Right lobe of liver (tissue), 6 donors: ENCODE measurements at regions not wholly inside any gene's neighbourhood (a gene's known extent, or its start where the extent isn't known, plus 50 kb on each side); places are given as distances from the start of the nearest gene placed in this dataset.

Experiments used
- ATAC-seq, 4 donors: fragments of 200-7000 bp; cut with Tn5 transposase; one replicate each; pipeline ENCODE4 v1.9.1; 2020; ENCODE audit warnings: mild to moderate bottlenecking in 4 of 4, moderate library complexity in 4 of 4
- DNase-seq, 3 donors: peaks; one replicate each; pipeline ENCODE4 v3.0.0-alpha.2; 2020
- H3K27ac ChIP-seq, 3 donors: fragments of 200-600 bp; one replicate each; pipeline ENCODE4 v1.8.0; 2022
- H3K27me3 ChIP-seq, 2 donors: fragments of 200-600 bp; one replicate each; pipeline ENCODE4 v1.8.0; 2022
- H3K36me3 ChIP-seq, 4 donors: fragments of 200-600 bp; sonication (generic) in 1 of 4; one replicate each; pipeline versions ENCODE4 v1.5.1 to v1.8.0; 2017 to 2022; ENCODE audit warnings: control low read depth in 1 of 4
- H3K4me1 ChIP-seq, 4 donors: fragments of 200-600 bp; sonication (generic) in 1 of 4; one replicate each; pipeline versions ENCODE4 v1.5.1 to v1.8.0; 2017 to 2022; ENCODE audit warnings: control low read depth in 1 of 4
- H3K4me3 ChIP-seq, 3 donors: fragments of 200-600 bp; one replicate each; pipeline ENCODE4 v1.8.0; 2022
- H3K9me3 ChIP-seq, 4 donors: fragments of 200-600 bp; sonication (generic) in 1 of 4; one replicate each; pipeline versions ENCODE4 v1.5.1 to v1.8.0; 2017 to 2022; ENCODE audit warnings: control low read depth in 1 of 4
- POLR2A ChIP-seq: fragments of 450-650 bp; IDR thresholded peaks from one replicate; pipeline ENCODE4 v1.6.1; 2017; ENCODE audit warnings: antibody characterized with exemption, mild to moderate bottlenecking
- WGBS: methylation state at CpG from one replicate; pipeline ENCODE4 v1.1.6; 2018; ENCODE audit warnings: low coverage, low lambda C conversion rate; ENCODE audit not compliant: insufficient coverage; ENCODE audit errors: missing lambda C conversion rate; 5-methylcytosine and 5-hydroxymethylcytosine counted together
- intact Hi-C, 2 donors: fragments of 100-400 bp; cut with DNase I; formaldehyde crosslinking; loops; one replicate each; pipeline versions ENCODE4 v1.11.2 to v1.14.1; 2022
- TF ChIP-seq, protein P1 (sequence below), 4 donors: fragments of 200-600 bp in 3 of 4; fragments of 450-650 bp in 1 of 4; IDR thresholded peaks; one replicate each; pipeline versions ENCODE4 v1.5.1 to v1.8.0; 2016 to 2022; ENCODE audit warnings: antibody characterized with exemption in 4 of 4, mild to moderate bottlenecking in 2 of 4
- donor health status: DM: no; HTN: yes; CAD: no.
- donor health status: DM: no; HTN: no; CAD: no.
- donor health status: DM: no; HTN: no; CAD: no.
- donor health status: DM: no; HTN: yes; CAD: no.
- donor health status: DM: no; HTN: yes; CAD: no.

DNA sequence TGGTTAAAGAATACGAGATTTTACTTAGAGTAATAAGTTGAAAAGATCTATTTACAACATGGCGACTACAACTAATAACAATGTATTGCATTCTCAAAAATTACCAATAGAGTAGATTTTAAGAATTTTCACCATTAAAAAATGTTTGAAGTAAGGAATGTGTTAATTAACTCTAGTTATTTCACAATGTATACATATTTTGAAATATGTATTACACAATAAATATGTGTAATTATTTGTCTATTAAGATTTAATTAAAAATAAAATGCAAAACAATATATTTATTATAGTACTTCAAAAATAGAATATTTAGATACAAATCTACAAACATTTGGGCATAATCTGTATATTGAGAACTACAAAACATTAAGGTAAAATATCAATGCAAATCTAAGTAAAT is 1326.3 kb upstream of the CDH6 start:
- whole genome bisulfite sequencing, result 51% methylated on average over 2 of the region's 2 CpGs
- ATAC-seq, result no peak

DNA sequence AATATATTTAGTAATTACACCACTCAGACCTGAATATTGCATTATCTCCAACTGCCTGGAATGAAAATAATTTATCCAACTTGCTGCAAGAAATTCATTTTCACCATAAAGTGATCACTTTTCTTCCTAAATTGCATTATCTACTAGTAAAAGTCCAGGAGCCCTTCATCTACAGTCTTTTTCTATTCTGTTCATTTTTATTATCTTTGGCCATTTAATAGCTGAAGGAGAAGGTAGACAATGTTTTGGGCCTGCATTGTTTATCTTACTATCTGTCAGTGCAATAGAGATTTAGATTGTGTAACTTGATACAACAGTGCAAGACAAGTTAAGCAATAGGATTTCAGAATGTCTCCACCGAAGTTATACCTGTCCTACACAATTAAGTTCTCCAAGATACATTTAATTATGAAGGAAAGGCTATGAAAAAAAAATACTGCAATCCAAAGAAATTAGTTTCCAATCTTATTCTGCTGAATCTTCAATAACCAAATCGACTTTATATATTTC is 1339.7 kb upstream of the CDH6 start:
- Histone ChIP-seq H3K36me3 (no peaks in the 10 kb centered on the region), H3K27me3 (no peaks in the 10 kb centered on the region), H3K27ac (no peak overlapping the region), H3K4me3 (no peak overlapping the region), H3K9me3 (no peaks in the 10 kb centered on the region), H3K4me1 (no peaks in the 10 kb centered on the region)
- WGBS, result 32% methylated on average over 2 of the region's 2 CpGs
- ATAC-seq, result peak in 1 of 4 donors; percentile 77
- no peak for DNase-seq
- TF ChIP-seq, protein P1, sequence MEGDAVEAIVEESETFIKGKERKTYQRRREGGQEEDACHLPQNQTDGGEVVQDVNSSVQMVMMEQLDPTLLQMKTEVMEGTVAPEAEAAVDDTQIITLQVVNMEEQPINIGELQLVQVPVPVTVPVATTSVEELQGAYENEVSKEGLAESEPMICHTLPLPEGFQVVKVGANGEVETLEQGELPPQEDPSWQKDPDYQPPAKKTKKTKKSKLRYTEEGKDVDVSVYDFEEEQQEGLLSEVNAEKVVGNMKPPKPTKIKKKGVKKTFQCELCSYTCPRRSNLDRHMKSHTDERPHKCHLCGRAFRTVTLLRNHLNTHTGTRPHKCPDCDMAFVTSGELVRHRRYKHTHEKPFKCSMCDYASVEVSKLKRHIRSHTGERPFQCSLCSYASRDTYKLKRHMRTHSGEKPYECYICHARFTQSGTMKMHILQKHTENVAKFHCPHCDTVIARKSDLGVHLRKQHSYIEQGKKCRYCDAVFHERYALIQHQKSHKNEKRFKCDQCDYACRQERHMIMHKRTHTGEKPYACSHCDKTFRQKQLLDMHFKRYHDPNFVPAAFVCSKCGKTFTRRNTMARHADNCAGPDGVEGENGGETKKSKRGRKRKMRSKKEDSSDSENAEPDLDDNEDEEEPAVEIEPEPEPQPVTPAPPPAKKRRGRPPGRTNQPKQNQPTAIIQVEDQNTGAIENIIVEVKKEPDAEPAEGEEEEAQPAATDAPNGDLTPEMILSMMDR (IDR thresholded peaks at IDR 0.05), result no peak
- no peak for TF ChIP-seq POLR2A
- intact Hi-C loops, result no loop called here

More for the DNA sequence above, 1326.3 kb upstream of the CDH6 start:
- Histone ChIP-seq H3K36me3 (no peaks in the 10 kb centered on the region), H3K27me3 (no peaks in the 10 kb centered on the region), H3K4me1 (no peaks in the 10 kb centered on the region), H3K4me3 (no peak overlapping the region), H3K9me3 (no peaks in the 10 kb centered on the region), H3K27ac (no peak overlapping the region)
- intact Hi-C loops, result no loop called here
- TF ChIP-seq, protein P1 (IDR thresholded peaks at IDR 0.05), result no peak
- TF ChIP-seq POLR2A, result no peak
- DNase-seq, result no peak

DNA sequence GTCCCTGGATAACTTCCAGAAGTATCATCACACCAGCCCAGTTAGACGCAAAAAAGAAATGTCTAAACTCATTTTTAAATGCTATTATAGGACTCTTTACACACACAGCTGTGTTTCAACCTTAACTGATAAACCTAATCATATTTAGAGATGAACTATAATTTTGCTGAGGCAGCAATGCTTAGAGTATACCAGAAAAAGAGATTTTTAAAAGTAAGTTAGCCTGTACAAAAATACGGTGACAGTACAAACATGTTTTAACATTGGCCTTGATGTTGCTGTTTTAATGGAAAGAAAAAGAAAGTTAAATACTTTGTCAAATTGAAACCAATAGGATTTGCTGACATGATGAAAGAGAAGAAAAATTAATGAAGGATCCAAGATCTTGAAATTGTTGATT is 1341.2 kb upstream of the CDH6 start:
- H3K27ac ChIP-seq, result no peak overlapping the region
- no peaks in the 10 kb centered on the region for H3K9me3 ChIP-seq
- TF ChIP-seq, protein P1 (IDR thresholded peaks at IDR 0.05), result no peak
- intact Hi-C loops, result no loop called here
- ATAC-seq (no peak), DNase-seq (no peak)
- no peaks in the 10 kb centered on the region for H3K36me3 ChIP-seq
- no peaks in the 10 kb centered on the region for H3K27me3 ChIP-seq
- 65% methylated on average over 2 of the region's 2 CpGs for WGBS
- no peaks in the 10 kb centered on the region for H3K4me1 ChIP-seq
- no peak overlapping the region for H3K4me3 ChIP-seq

DNA sequence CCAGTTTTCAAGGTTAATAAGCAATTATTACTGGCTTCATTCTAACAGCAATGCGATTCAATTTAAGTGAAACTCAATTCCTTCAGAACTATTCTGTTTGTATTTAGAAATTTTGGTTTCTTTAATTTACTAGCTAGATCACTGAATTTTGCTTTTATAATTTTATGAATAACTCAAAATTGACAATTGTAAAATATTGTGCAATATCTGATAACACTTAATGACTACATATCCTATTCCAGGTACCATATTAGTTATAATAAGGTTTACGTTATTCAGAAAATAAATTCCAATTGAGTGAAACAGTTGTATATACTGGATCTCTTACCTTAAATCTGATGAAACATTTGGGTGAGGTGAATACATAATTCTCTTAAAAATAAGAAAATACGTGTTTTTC is 1348.3 kb upstream of the CDH6 start:
- Histone ChIP-seq H3K4me1 (no peaks in the 10 kb centered on the region), H3K9me3 (no peaks in the 10 kb centered on the region), H3K36me3 (no peaks in the 10 kb centered on the region), H3K4me3 (no peak overlapping the region), H3K27ac (no peak overlapping the region), H3K27me3 (no peaks in the 10 kb centered on the region)
- ATAC-seq, result no peak
- intact Hi-C loops, result no loop called here
- no peak for TF ChIP-seq POLR2A
- TF ChIP-seq, protein P1 (IDR thresholded peaks at IDR 0.05), result no peak
- 82% methylated on average over 3 of the region's 3 CpGs for WGBS
- DNase-seq, result no peak

DNA sequence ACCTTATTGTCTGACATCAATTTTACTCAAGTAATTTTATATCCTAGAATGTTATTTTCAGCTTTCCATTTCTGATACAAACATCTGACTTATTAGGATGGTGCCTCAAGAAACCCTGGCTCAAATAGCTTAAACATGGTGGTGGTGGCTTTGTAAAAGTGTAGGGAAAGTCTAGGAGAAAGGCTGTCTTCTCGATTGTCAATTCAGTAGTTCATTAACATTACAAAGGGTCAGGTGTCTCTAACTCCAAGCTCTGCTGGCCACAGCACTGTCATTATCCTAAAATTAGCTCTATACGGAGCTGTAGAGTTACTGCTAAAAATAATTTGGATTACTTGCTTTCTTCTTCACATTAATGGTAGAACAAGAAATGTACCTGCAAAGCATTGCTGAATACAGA is 1360.1 kb upstream of the CDH6 start:
- DNase-seq (no peak), ATAC-seq (no peak)
- intact Hi-C loops, result no loop called here
- no peaks in the 10 kb centered on the region for H3K4me1 ChIP-seq
- no peak overlapping the region for H3K27ac ChIP-seq
- WGBS, result 24% methylated on average over 2 of the region's 2 CpGs
- H3K36me3 ChIP-seq, result no peaks in the 10 kb centered on the region
- no peaks in the 10 kb centered on the region for H3K27me3 ChIP-seq
- H3K4me3 ChIP-seq, result no peak overlapping the region
- TF ChIP-seq POLR2A, result no peak
- TF ChIP-seq, protein P1 (IDR thresholded peaks at IDR 0.05), result no peak
- H3K9me3 ChIP-seq, result no peaks in the 10 kb centered on the region
